Epithelial cell of esophagus (primary cell): ENCODE measurements at regions not wholly inside any gene's neighbourhood (a gene's known extent, or its start where the extent isn't known, plus 50 kb on each side); places are given as distances from the start of the nearest gene placed in this dataset.
A peak's percentile ranks its signal among the peaks of the same experiment; 100 is the strongest.

Experiments used
- DNase-seq: peaks from one replicate; pipeline ENCODE4 v3.0.0; 2010; ENCODE audit warnings: low read depth
- H3K4me3 ChIP-seq: 2 replicates; pipeline ENCODE4 v1.5.1; 2011; ENCODE audit warnings: mild to moderate bottlenecking, low read length, control low read depth
- CTCF ChIP-seq: IDR thresholded peaks from 2 replicates; pipeline ENCODE4 v1.5.1; 2011; ENCODE audit warnings: low read depth, mild to moderate bottlenecking, low read length, control low read depth, inconsistent platforms; ENCODE audit not compliant: insufficient read depth; ENCODE audit errors: missing control alignments

GRCh38 chrX:125497667-125498066, 178.0 kb downstream of the TEX13C start:
- no peak for DNase-seq
- no peak for TF ChIP-seq CTCF
- H3K4me3 ChIP-seq, result no peak overlapping the region

GRCh38 chrX:125503769-125504168, 184.1 kb downstream of the TEX13C start:
- no peak for DNase-seq
- no peak overlapping the region for H3K4me3 ChIP-seq
- no peak for TF ChIP-seq CTCF

- H3K4me3 ChIP-seq, result no peak overlapping the region
- no peak for TF ChIP-seq CTCF
- DNase-seq, result peak; percentile 77
Observed at GRCh38 chrX:125505207-125505606, 185.5 kb downstream of the TEX13C start.

GRCh38 chrX:125507119-125507518, 187.4 kb downstream of the TEX13C start:
- DNase-seq, result peak; percentile 72
- no peak overlapping the region for H3K4me3 ChIP-seq

GRCh38 chrX:125520029-125520428, 200.4 kb downstream of the TEX13C start:
- TF ChIP-seq CTCF, result no peak
- H3K4me3 ChIP-seq, result no peak overlapping the region
- DNase-seq, result no peak

More at GRCh38 chrX:125507119-125507518, 187.4 kb downstream of the TEX13C start:
- no peak for TF ChIP-seq CTCF

GRCh38 chrX:125522752-125523151, 203.1 kb downstream of the TEX13C start:
- no peak for TF ChIP-seq CTCF
- no peak for DNase-seq
- H3K4me3 ChIP-seq, result no peak overlapping the region

- no peak overlapping the region for H3K4me3 ChIP-seq
- no peak for DNase-seq
- TF ChIP-seq CTCF, result no peak
Observed at GRCh38 chrX:125532411-125533089, 212.9 kb downstream of the TEX13C start.
